ENCODE measurements at regions not wholly inside any gene's neighbourhood (a gene's known extent, or its start where the extent isn't known, plus 50 kb on each side); places are given as distances from the start of the nearest gene placed in this dataset.

GRCh38 chr2:183409662-183410061 is 285.4 kb downstream of the NUP35 start:
- TF ChIP-seq POLR2AphosphoS5 (IDR thresholded peaks at IDR 0.05; ENCODE audit: borderline replicate concordance, low read depth, low read length) = no peak
- no peak for TF ChIP-seq EZH2 (IDR thresholded peaks at IDR 0.05)
- TF ChIP-seq FOXP2 (optimal IDR thresholded peaks at IDR 0.05; ENCODE audit: control extremely low read depth, extremely low read length, insufficient read depth) = no peak
